ENCODE measurements at regions not wholly inside any gene's neighbourhood (a gene's known extent, or its start where the extent isn't known, plus 50 kb on each side); places are given as distances from the start of the nearest gene placed in this dataset.
A peak's percentile ranks its signal among the peaks of the same experiment; 100 is the strongest.

DNA sequence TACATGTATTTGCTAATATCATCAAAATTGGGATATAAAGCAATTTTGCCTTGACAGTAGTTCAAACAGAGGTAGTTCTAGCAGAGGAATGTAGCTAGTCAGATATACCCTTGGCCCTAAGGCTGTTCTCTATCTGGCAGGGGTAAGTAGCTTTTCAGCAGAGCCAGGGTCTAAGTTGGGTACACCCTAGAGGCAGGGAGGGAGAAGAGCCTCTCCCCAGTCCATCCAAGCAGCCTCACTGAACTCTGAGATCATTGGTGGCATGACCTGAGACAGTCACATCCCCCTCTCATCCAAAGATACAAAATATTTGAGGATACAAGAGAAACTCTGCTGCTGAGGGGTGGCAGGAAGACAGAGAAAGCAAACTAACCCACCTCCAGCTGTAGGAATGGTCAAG is 343.7 kb downstream of the DHX15 start:
- no peak overlapping the region for H3K4me2 ChIP-seq (ENCODE audit: insufficient read depth in 1 of 2, low read depth in 2 of 2, low read length in 2 of 2)
- TF ChIP-seq CTBP2 (IDR thresholded peaks at IDR 0.05; ENCODE audit: borderline replicate concordance, insufficient read depth, insufficient read length, low read length), result no peak
- TF ChIP-seq CTCF (IDR thresholded peaks at IDR 0.05; ENCODE audit: control extremely low read depth in 1 of 3, insufficient read depth in 1 of 3, low read depth in 1 of 3, low read length in 3 of 3), result peak; percentile 21 to 54 (median 22); a peak in 3 of 4 replicates
- no peak for TF ChIP-seq NRF1 (IDR thresholded peaks at IDR 0.05; ENCODE audit: low read depth, low read length)
- peak; percentile 37 to 57 for TF ChIP-seq RAD21 (IDR thresholded peaks at IDR 0.05 in 1 of 2, conservative IDR thresholded peaks at IDR 0.05 in 1 of 2; ENCODE audit: low read depth in 2 of 2, low read length in 2 of 2)
- TF ChIP-seq SIX5 (IDR thresholded peaks at IDR 0.05; ENCODE audit: low read depth, low read length), result no peak
- TF ChIP-seq SUZ12 (IDR thresholded peaks at IDR 0.05; ENCODE audit: low read length), result no peak
- no peak for TF ChIP-seq TAF1 (IDR thresholded peaks at IDR 0.05; ENCODE audit: low read depth, low read length)
- TF ChIP-seq CBX5 (IDR thresholded peaks at IDR 0.05; ENCODE audit: low read depth, low read length), result no peak
- TF ChIP-seq SP4 (IDR thresholded peaks at IDR 0.05; ENCODE audit: low read length), result no peak
- no peak for TF ChIP-seq EGR1 (IDR thresholded peaks at IDR 0.05; ENCODE audit: borderline replicate concordance, low read depth, low read length)
- no peak for TF ChIP-seq SP2 (IDR thresholded peaks at IDR 0.05; ENCODE audit: low read length)
- no peak for TF ChIP-seq POU5F1 (IDR thresholded peaks at IDR 0.05; ENCODE audit: low read depth, low read length)
- ChIA-PET CTCF (ENCODE audit: partially characterized antibody) (interaction anchor here (0.5 to 2.6 kb wide), 8 partner anchors 12 to 527 kb away, joined by 3 to 17 read pairs (median 4); no protein-coding TSS in a partner anchor), POLR2A (ENCODE audit: partially characterized antibody) (interaction anchor here (1.3 kb wide), 1 partner anchor 16 kb away, joined by 3 read pairs; no protein-coding TSS in a partner anchor)
- H3K79me2 ChIP-seq (ENCODE audit: control insufficient read depth in 1 of 2, insufficient read depth in 2 of 2, low read length in 2 of 2), result no peaks in the 10 kb centered on the region
- peaks cover 0 to 1% (median 0%) of the 10 kb centered on the region in 4 experiments; a peak in 1 of 7 replicates for H3K27me3 ChIP-seq (replicated peaks in 1 of 4; ENCODE audit: control insufficient read depth in 3 of 4, extremely low read depth in 1 of 4, insufficient read depth in 3 of 4, low read length in 3 of 4)
- no peak overlapping the region for H3K4me3 ChIP-seq (ENCODE audit: extremely low read depth in 1 of 4, insufficient read depth in 2 of 4, low read depth in 3 of 4, low read length in 4 of 4)
- no peak overlapping the region for H4K5ac ChIP-seq (ENCODE audit: insufficient read length, low read depth, low read length)
- no peaks in the 10 kb centered on the region for H3K9me3 ChIP-seq (ENCODE audit: insufficient read depth in 2 of 2, low read depth in 1 of 2, low read length in 1 of 2)
- H3K4ac ChIP-seq (replicated peaks; ENCODE audit: insufficient read length, low read depth, low read length), result no peak overlapping the region
- DNase-seq (ENCODE audit: low read depth in 1 of 2, low spot score in 2 of 2), result no peak
- no peak overlapping the region for H4K8ac ChIP-seq (ENCODE audit: extremely low read depth, insufficient read depth, low read length)
- H2BK120ac ChIP-seq (replicated peaks; ENCODE audit: low read depth, low read length), result no peak overlapping the region
- peak; percentile 69 for FAIRE-seq
- no peak overlapping the region for H3K56ac ChIP-seq (replicated peaks; ENCODE audit: insufficient read length, low read depth, low read length)
- no peak overlapping the region for H4K91ac ChIP-seq (replicated peaks; ENCODE audit: insufficient read length, low read length)
- no peak overlapping the region for H2BK5ac ChIP-seq (ENCODE audit: low read depth, low read length)
- H4K20me1 ChIP-seq (replicated peaks in 1 of 2; ENCODE audit: control insufficient read depth in 1 of 2, insufficient read depth in 2 of 2, low read length in 2 of 2), result no peaks in the 10 kb centered on the region
- peaks cover 0 to 7% (median 3%) of the 10 kb centered on the region in 4 experiments; a peak in 2 of 7 replicates for H3K4me1 ChIP-seq (replicated peaks in 1 of 4; ENCODE audit: control insufficient read depth in 3 of 4, insufficient read depth in 4 of 4, low read length in 3 of 4)
- no peak overlapping the region for H3K23ac ChIP-seq (ENCODE audit: insufficient read length)
- no peak overlapping the region for H2BK12ac ChIP-seq (ENCODE audit: low read depth, low read length)
- no peaks in the 10 kb centered on the region for H3K36me3 ChIP-seq (ENCODE audit: control insufficient read depth in 2 of 4, insufficient read depth in 4 of 4, low read length in 3 of 4)
- no peak overlapping the region for H2AK5ac ChIP-seq (ENCODE audit: low read depth, low read length)
- H2BK20ac ChIP-seq (ENCODE audit: low read length), result no peak overlapping the region
- H3K18ac ChIP-seq (ENCODE audit: extremely low read depth, low read length), result no peak overlapping the region
- H2BK15ac ChIP-seq (ENCODE audit: low read length), result no peak overlapping the region
- no peak overlapping the region for H3K9ac ChIP-seq (replicated peaks in 1 of 4; ENCODE audit: extremely low read depth in 1 of 4, low read depth in 3 of 4, low read length in 3 of 4)
- H3K27ac ChIP-seq (ENCODE audit: low read depth, low read length), result no peak overlapping the region
- no peak overlapping the region for H2AFZ ChIP-seq (ENCODE audit: low read length)
- H3K23me2 ChIP-seq (ENCODE audit: low read depth, low read length), result no peaks in the 10 kb centered on the region
- H3K14ac ChIP-seq (ENCODE audit: insufficient read length), result no peak overlapping the region
- no peaks in the 10 kb centered on the region for H3K79me1 ChIP-seq (ENCODE audit: low read depth, low read length)
